T-cell (primary cell): ENCODE measurements at regions not wholly inside any gene's neighbourhood (a gene's known extent, or its start where the extent isn't known, plus 50 kb on each side); places are given as distances from the start of the nearest gene placed in this dataset.

ENCODE experiments used
- ATAC-seq, 4 experiments: fragments of 200-7000 bp in 3 of 4; fragments of 150-1000 bp in 1 of 4; cut with Tn5 transposase; replicated peaks in 1 of 4; 1 replicate in 3 of 4; 2 replicates in 1 of 4; pipeline ENCODE4 v1.10.0; 2021; ENCODE audit warnings: moderate library complexity in 3 of 4, mild to moderate bottlenecking in 2 of 4, moderate number of reproducible peaks in 1 of 4
- CTCF ChIA-PET, 2 donors: fragments of 300-600 bp; sonication (Branson Sonifier 250); formaldehyde crosslinking; loops; one replicate each; lab custom pipeline; 2022; ENCODE audit warnings: antibody characterized with exemption in 2 of 2; lab: Charles Lee
- POLR2A ChIA-PET, 2 donors: fragments of 300-600 bp; sonication (Branson Sonifier 250); formaldehyde crosslinking; loops; one replicate each; lab custom pipeline; 2022; ENCODE audit warnings: antibody characterized with exemption in 2 of 2; lab: Charles Lee
- DNase-seq, 35 experiments: peaks; one replicate each; pipeline versions ENCODE4 v3.0.0 to v3.0.0-alpha.2; 2013 to 2023
- H3K27ac ChIP-seq: one replicate; pipeline ENCODE4 v1.5.1; 2013; ENCODE audit warnings: low read length
- H3K27me3 ChIP-seq, 2 experiments: replicated peaks in 1 of 2; 1 replicate in 1 of 2; 2 replicates in 1 of 2; pipeline versions ENCODE4 v1.6.1 to v1.7.0; 2013; ENCODE audit warnings: low read length in 1 of 2, mixed read lengths in 1 of 2; ENCODE audit not compliant: control insufficient read depth in 2 of 2, insufficient read depth in 2 of 2; ENCODE audit errors: extremely low read depth in 1 of 2
- H3K36me3 ChIP-seq, 2 donors: 1 replicate in 1 of 2; 2 replicates in 1 of 2; pipeline versions ENCODE4 v1.6.1 to v1.7.0; 2013; ENCODE audit warnings: low read length in 1 of 2; ENCODE audit not compliant: control insufficient read depth in 2 of 2, insufficient read depth in 1 of 2; ENCODE audit errors: extremely low read depth in 1 of 2
- H3K4me1 ChIP-seq, 2 experiments: 1 replicate in 1 of 2; 2 replicates in 1 of 2; pipeline versions ENCODE4 v1.6.1 to v1.7.0; 2013; ENCODE audit warnings: low read length in 2 of 2, mixed read lengths in 1 of 2; ENCODE audit not compliant: insufficient read depth in 2 of 2, control insufficient read depth in 1 of 2; ENCODE audit errors: extremely low read depth in 1 of 2
- H3K4me3 ChIP-seq, 2 donors: 1 replicate in 1 of 2; 2 replicates in 1 of 2; pipeline versions ENCODE4 v1.5.1 to v1.7.0; 2013; ENCODE audit warnings: mild to moderate bottlenecking in 2 of 2, low read length in 1 of 2, moderate library complexity in 1 of 2; ENCODE audit not compliant: control insufficient read depth in 1 of 2; ENCODE audit errors: extremely low read depth in 1 of 2
- H3K9me3 ChIP-seq: 2 replicates; pipeline ENCODE4 v1.7.0; 2013
- H3K27ac Mint-ChIP-seq, 2 donors: one replicate each; pipeline ENCODE4 v1.8.0; 2020 to 2021; ENCODE audit warnings: mild to moderate bottlenecking in 2 of 2, mixed read lengths in 2 of 2
- H3K27me3 Mint-ChIP-seq, 2 donors: one replicate each; pipeline ENCODE4 v1.8.0; 2021 to 2022; ENCODE audit warnings: mixed read lengths in 2 of 2
- H3K36me3 Mint-ChIP-seq: one replicate; pipeline ENCODE4 v1.8.0; 2021; ENCODE audit warnings: mixed read lengths
- H3K4me1 Mint-ChIP-seq, 3 donors: one replicate each; pipeline ENCODE4 v1.8.0; 2020 to 2022; ENCODE audit warnings: mixed read lengths in 3 of 3, mild to moderate bottlenecking in 1 of 3
- H3K4me3 Mint-ChIP-seq, 3 donors: one replicate each; pipeline ENCODE4 v1.8.0; 2020 to 2022; ENCODE audit warnings: mild to moderate bottlenecking in 3 of 3, mixed read lengths in 3 of 3, moderate library complexity in 3 of 3
- H3K9me3 Mint-ChIP-seq, 3 donors: one replicate each; pipeline ENCODE4 v1.8.0; 2020 to 2022; ENCODE audit warnings: mixed read lengths in 3 of 3
- WGBS: methylation state at CpG from one replicate; pipeline ENCODE4 v1.1.5; 2013; ENCODE audit warnings: missing lambda C conversion rate; ENCODE audit not compliant: insufficient coverage; 5-methylcytosine and 5-hydroxymethylcytosine counted together

GRCh38 chr2:16409849-16410248 lies 255.8 kb downstream of the CYRIA start:
- Mint-ChIP-seq H3K36me3 (no peaks in the 10 kb centered on the region), H3K9me3 (peaks cover 0 to 5% (median 0%) of the 10 kb centered on the region in 3 donors), H3K27ac (no peak overlapping the region), H3K27me3 (peaks cover 0 to 4% of the 10 kb centered on the region in 2 donors), H3K4me1 (no peaks in the 10 kb centered on the region), H3K4me3 (no peak overlapping the region)
- CTCF ChIA-PET, result no interaction called here
- H3K27ac ChIP-seq, result no peak overlapping the region
- DNase-seq (no peak), ATAC-seq (no peak)
- H3K27me3 ChIP-seq, result peaks cover 0 to 6% of the 10 kb centered on the region in 2 experiments
- no peaks in the 10 kb centered on the region for H3K36me3 ChIP-seq
- H3K4me3 ChIP-seq, result no peak overlapping the region
- POLR2A ChIA-PET, result no interaction called here
- WGBS, result 82% methylated on average over 2 of the region's 3 CpGs
- no peaks in the 10 kb centered on the region for H3K4me1 ChIP-seq
- H3K9me3 ChIP-seq, result no peaks in the 10 kb centered on the region

GRCh38 chr2:16409006-16409390 lies 256.6 kb downstream of the CYRIA start:
- WGBS, result 93% methylated on average over 2 of the region's 2 CpGs
- Mint-ChIP-seq H3K4me1 (no peaks in the 10 kb centered on the region), H3K4me3 (no peak overlapping the region), H3K27me3 (peaks cover 0 to 4% of the 10 kb centered on the region in 2 donors), H3K9me3 (peaks cover 0 to 5% (median 0%) of the 10 kb centered on the region in 3 donors), H3K27ac (no peak overlapping the region), H3K36me3 (no peaks in the 10 kb centered on the region)
- DNase-seq, result no peak
- no peaks in the 10 kb centered on the region for H3K36me3 ChIP-seq
- H3K27me3 ChIP-seq, result peaks cover 0 to 3% of the 10 kb centered on the region in 2 experiments
- H3K9me3 ChIP-seq, result no peaks in the 10 kb centered on the region
- no peak overlapping the region for H3K4me3 ChIP-seq
- no peak overlapping the region for H3K27ac ChIP-seq
- no peak for ATAC-seq
- POLR2A ChIA-PET, result no interaction called here
- H3K4me1 ChIP-seq, result no peaks in the 10 kb centered on the region
- CTCF ChIA-PET, result no interaction called here

GRCh38 chr2:16408331-16409005 lies 257.2 kb downstream of the CYRIA start:
- ChIA-PET CTCF (no interaction called here), POLR2A (no interaction called here)
- H3K4me3 ChIP-seq, result no peak overlapping the region

GRCh38 chr2:16407358-16407757 lies 258.3 kb downstream of the CYRIA start:
- no peaks in the 10 kb centered on the region for H3K36me3 Mint-ChIP-seq
- H3K9me3 ChIP-seq, result no peaks in the 10 kb centered on the region
- peaks cover 0 to 3% of the 10 kb centered on the region in 2 experiments for H3K27me3 ChIP-seq
- DNase-seq, result no peak
- H3K9me3 Mint-ChIP-seq, result peaks cover 0 to 5% (median 0%) of the 10 kb centered on the region in 3 donors
- H3K27ac ChIP-seq, result no peak overlapping the region
- ChIA-PET CTCF (no interaction called here), POLR2A (interaction anchor here in 1 of 2 donors (0.6 kb wide), 2 partner anchors 9 to 23 kb away, joined by 3 read pairs; no protein-coding TSS in a partner anchor)
- no peak overlapping the region for H3K27ac Mint-ChIP-seq
- no peak for ATAC-seq
- H3K4me3 ChIP-seq, result no peak overlapping the region
- no peaks in the 10 kb centered on the region for H3K36me3 ChIP-seq
- no peaks in the 10 kb centered on the region for H3K4me1 Mint-ChIP-seq
- no peak overlapping the region for H3K4me3 Mint-ChIP-seq
- H3K27me3 Mint-ChIP-seq, result no peaks in the 10 kb centered on the region
- 91% methylated on average over 8 of the region's 10 CpGs for WGBS
- no peaks in the 10 kb centered on the region for H3K4me1 ChIP-seq

More at GRCh38 chr2:16408331-16409005, 257.2 kb downstream of the CYRIA start:
- H3K27ac Mint-ChIP-seq, result no peak overlapping the region
- Histone ChIP-seq H3K27ac (no peak overlapping the region), H3K9me3 (no peaks in the 10 kb centered on the region), H3K27me3 (peaks cover 0 to 3% of the 10 kb centered on the region in 2 experiments), H3K4me1 (no peaks in the 10 kb centered on the region), H3K36me3 (no peaks in the 10 kb centered on the region)
- H3K4me3 Mint-ChIP-seq, result no peak overlapping the region
- no peaks in the 10 kb centered on the region for H3K36me3 Mint-ChIP-seq
- 75% methylated on average over 1 of the region's 4 CpGs for WGBS
- no peaks in the 10 kb centered on the region for H3K27me3 Mint-ChIP-seq
- ATAC-seq, result no peak
- H3K9me3 Mint-ChIP-seq, result peaks cover 0 to 5% (median 0%) of the 10 kb centered on the region in 3 donors
- no peak for DNase-seq
- H3K4me1 Mint-ChIP-seq, result no peaks in the 10 kb centered on the region

GRCh38 chr2:16406496-16407289 lies 258.9 kb downstream of the CYRIA start:
- DNase-seq (no peak), ATAC-seq (no peak)
- POLR2A ChIA-PET, result interaction anchor here in 1 of 2 donors (0.6 kb wide), 2 partner anchors 8 to 22 kb away, joined by 3 read pairs; no protein-coding TSS in a partner anchor
- no peaks in the 10 kb centered on the region for H3K27me3 Mint-ChIP-seq
- H3K27me3 ChIP-seq, result peaks cover 0 to 3% of the 10 kb centered on the region in 2 experiments
- H3K9me3 Mint-ChIP-seq, result peaks cover 0 to 5% (median 0%) of the 10 kb centered on the region in 3 donors
- no peaks in the 10 kb centered on the region for H3K36me3 ChIP-seq
- CTCF ChIA-PET, result no interaction called here
- no peaks in the 10 kb centered on the region for H3K9me3 ChIP-seq
- H3K4me3 ChIP-seq, result no peak overlapping the region
- no peaks in the 10 kb centered on the region for H3K36me3 Mint-ChIP-seq
- no peak overlapping the region for H3K27ac ChIP-seq
- H3K4me3 Mint-ChIP-seq, result no peak overlapping the region
- H3K4me1 Mint-ChIP-seq, result no peaks in the 10 kb centered on the region
- no peaks in the 10 kb centered on the region for H3K4me1 ChIP-seq
- no peak overlapping the region for H3K27ac Mint-ChIP-seq
- WGBS, result 100% methylated on average over 3 of the region's 7 CpGs

- Mint-ChIP-seq H3K9me3 (peaks cover 0 to 5% (median 0%) of the 10 kb centered on the region in 3 donors), H3K4me1 (no peaks in the 10 kb centered on the region), H3K27ac (no peak overlapping the region), H3K36me3 (no peaks in the 10 kb centered on the region), H3K4me3 (no peak overlapping the region), H3K27me3 (no peaks in the 10 kb centered on the region)
- peaks cover 0 to 3% of the 10 kb centered on the region in 2 experiments for H3K27me3 ChIP-seq
- ChIA-PET CTCF (no interaction called here), POLR2A (no interaction called here)
- no peak overlapping the region for H3K27ac ChIP-seq
- no peak overlapping the region for H3K4me3 ChIP-seq
- no peak for DNase-seq
- no peak for ATAC-seq
- no peaks in the 10 kb centered on the region for H3K4me1 ChIP-seq
- no peaks in the 10 kb centered on the region for H3K9me3 ChIP-seq
- WGBS, result no CpG with 5 or more reads among the region's 3 CpGs
- H3K36me3 ChIP-seq, result no peaks in the 10 kb centered on the region
These were observed 260.1 kb downstream of the CYRIA start for GRCh38 chr2:16405551-16405950.
